ENCODE measurements at regions not wholly inside any gene's neighbourhood (a gene's known extent, or its start where the extent isn't known, plus 50 kb on each side); places are given as distances from the start of the nearest gene placed in this dataset.

- TF ChIP-seq CTCF (IDR thresholded peaks at IDR 0.05), result no peak
- Histone ChIP-seq H3K36me3 (no peaks in the 10 kb centered on the region), H3K4me1 (ENCODE audit: control insufficient read depth in 1 of 2, low read depth in 2 of 2) (peaks cover 6 to 15% of the 10 kb centered on the region in 2 donors), H3K27me3 (replicated peaks; ENCODE audit: insufficient read depth) (no peaks in the 10 kb centered on the region), H3K4me3 (no peak overlapping the region), H3K9me3 (no peaks in the 10 kb centered on the region), H3K27ac (no peak overlapping the region)
- ATAC-seq (ENCODE audit: insufficient number of reproducible peaks, low FRiP score, low read depth) (no peak), DNase-seq (ENCODE audit: low spot score) (no peak)
These were observed 81.2 kb downstream of the VCPKMT start for GRCh38 chr14:50035214-50035613.

GRCh38 chr14:50036211-50036610, 80.2 kb downstream of the VCPKMT start:
- ATAC-seq (ENCODE audit: insufficient number of reproducible peaks, low FRiP score, low read depth) (no peak), DNase-seq (ENCODE audit: low spot score) (no peak)
- TF ChIP-seq CTCF (IDR thresholded peaks at IDR 0.05), result no peak
- H3K4me1 ChIP-seq (ENCODE audit: control insufficient read depth in 1 of 2, low read depth in 2 of 2), result peaks cover 16 to 25% of the 10 kb centered on the region in 2 donors
- H3K36me3 ChIP-seq, result no peaks in the 10 kb centered on the region
- no peak overlapping the region for H3K27ac ChIP-seq
- H3K27me3 ChIP-seq (replicated peaks; ENCODE audit: insufficient read depth), result no peaks in the 10 kb centered on the region
- H3K4me3 ChIP-seq, result no peak overlapping the region
- no peaks in the 10 kb centered on the region for H3K9me3 ChIP-seq

- no peaks in the 10 kb centered on the region for H3K9me3 ChIP-seq
- DNase-seq (ENCODE audit: low spot score), result no peak
- H3K27ac ChIP-seq, result no peak overlapping the region
- no peak for ATAC-seq (ENCODE audit: insufficient number of reproducible peaks, low FRiP score, low read depth)
- TF ChIP-seq CTCF (IDR thresholded peaks at IDR 0.05), result no peak
- H3K36me3 ChIP-seq, result no peaks in the 10 kb centered on the region
- H3K27me3 ChIP-seq (replicated peaks; ENCODE audit: insufficient read depth), result no peaks in the 10 kb centered on the region
- peaks cover 18 to 26% of the 10 kb centered on the region in 2 donors for H3K4me1 ChIP-seq (ENCODE audit: control insufficient read depth in 1 of 2, low read depth in 2 of 2)
- H3K4me3 ChIP-seq, result no peak overlapping the region
These were observed 79.7 kb downstream of the VCPKMT start for GRCh38 chr14:50036637-50037036.

- Histone ChIP-seq H3K27me3 (replicated peaks; ENCODE audit: insufficient read depth) (no peaks in the 10 kb centered on the region), H3K27ac (no peak overlapping the region)
- DNase-seq (ENCODE audit: low spot score), result no peak
These were observed 79.1 kb downstream of the VCPKMT start for GRCh38 chr14:50037240-50037639.

GRCh38 chr14:50037852-50038251, 78.5 kb downstream of the VCPKMT start:
- Histone ChIP-seq H3K9me3 (no peaks in the 10 kb centered on the region), H3K27me3 (replicated peaks; ENCODE audit: insufficient read depth) (no peaks in the 10 kb centered on the region), H3K27ac (peak overlapping the region in 1 of 2 donors; percentile 7), H3K36me3 (no peaks in the 10 kb centered on the region), H3K4me3 (no peak overlapping the region), H3K4me1 (ENCODE audit: control insufficient read depth in 1 of 2, low read depth in 2 of 2) (peaks cover 14 to 21% of the 10 kb centered on the region in 2 donors)
- no peak for DNase-seq (ENCODE audit: low spot score)
- ATAC-seq (ENCODE audit: insufficient number of reproducible peaks, low FRiP score, low read depth), result no peak
- TF ChIP-seq CTCF (IDR thresholded peaks at IDR 0.05), result no peak

More at GRCh38 chr14:50037240-50037639, 79.1 kb downstream of the VCPKMT start:
- ATAC-seq (ENCODE audit: insufficient number of reproducible peaks, low FRiP score, low read depth), result no peak
- H3K4me1 ChIP-seq (ENCODE audit: control insufficient read depth in 1 of 2, low read depth in 2 of 2), result peaks cover 14 to 21% of the 10 kb centered on the region in 2 donors
- no peak overlapping the region for H3K4me3 ChIP-seq
- no peak for TF ChIP-seq CTCF (IDR thresholded peaks at IDR 0.05)
- H3K36me3 ChIP-seq, result no peaks in the 10 kb centered on the region
- H3K9me3 ChIP-seq, result no peaks in the 10 kb centered on the region
